HG02970 (cell line): ENCODE measurements at regions not wholly inside any gene's neighbourhood (a gene's known extent, or its start where the extent isn't known, plus 50 kb on each side); places are given as distances from the start of the nearest gene placed in this dataset.
"Not testable (repeated sequence)": the region's sequence is repeated elsewhere in the genome, so short reads cannot be mapped to it uniquely, and the experiment has no call there.

Experiments
- ATAC-seq: cut with Tn5 transposase; IDR thresholded peaks from one replicate; pipeline ENCODE4 v1.9.1; 2021; ENCODE audit warnings: mild to moderate bottlenecking, moderate library complexity, moderate number of reproducible peaks; ENCODE audit not compliant: unreplicated experiment, low FRiP score

- ATAC-seq, result not testable (repeated sequence)
Measured at GRCh38 chr3:104043001-104043543, 1323.6 kb upstream of the ALCAM start.

DNA sequence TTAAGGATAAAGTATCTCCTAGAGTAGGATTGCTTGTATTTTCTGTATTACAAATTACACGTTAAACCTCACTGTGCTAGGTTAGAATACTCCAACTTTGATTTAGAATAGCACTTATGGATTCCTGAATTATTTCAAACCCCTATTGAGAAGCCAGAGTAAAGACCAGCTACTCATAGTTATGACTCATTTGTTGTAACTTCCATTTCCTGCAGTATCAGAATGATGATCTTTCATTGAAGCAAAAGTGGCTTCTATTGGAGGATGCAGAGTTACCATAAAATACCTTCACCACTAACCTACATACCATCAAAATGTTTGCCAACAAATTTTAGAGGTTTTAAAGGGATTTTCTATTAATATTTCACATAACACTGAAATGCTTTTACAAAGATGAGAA lies 1322.7 kb upstream of the ALCAM start:
- ATAC-seq, result no peak

GRCh38 chr3:104066658-104067057 lies 1300.1 kb upstream of the ALCAM start:
- no peak for ATAC-seq

DNA sequence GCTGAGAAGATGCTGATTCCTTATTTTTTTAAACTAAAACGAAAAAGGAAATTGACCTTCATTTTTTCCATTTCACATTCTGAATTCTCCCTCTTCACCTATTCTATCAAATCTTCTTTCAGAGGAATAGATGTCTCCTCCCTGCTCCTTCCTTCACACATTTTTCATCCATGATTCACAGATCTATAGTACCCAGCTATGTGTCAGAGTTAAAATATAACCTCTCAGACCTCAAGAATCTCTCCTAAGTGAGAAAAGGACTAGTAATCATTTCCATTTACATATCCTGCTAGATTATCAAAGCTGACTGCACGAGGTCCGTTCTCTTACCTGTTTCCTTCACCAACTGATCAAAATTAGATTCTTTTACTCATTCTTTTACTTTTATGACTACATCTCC lies 1297.6 kb upstream of the ALCAM start:
- ATAC-seq, result no peak

- no peak for ATAC-seq
Measured at GRCh38 chr3:104070906-104071305, 1295.8 kb upstream of the ALCAM start.

- no peak for ATAC-seq
Measured at GRCh38 chr3:104080088-104080626, 1286.6 kb upstream of the ALCAM start.

- ATAC-seq, result no peak
Measured at GRCh38 chr3:104088738-104089137, 1278.0 kb upstream of the ALCAM start.

DNA sequence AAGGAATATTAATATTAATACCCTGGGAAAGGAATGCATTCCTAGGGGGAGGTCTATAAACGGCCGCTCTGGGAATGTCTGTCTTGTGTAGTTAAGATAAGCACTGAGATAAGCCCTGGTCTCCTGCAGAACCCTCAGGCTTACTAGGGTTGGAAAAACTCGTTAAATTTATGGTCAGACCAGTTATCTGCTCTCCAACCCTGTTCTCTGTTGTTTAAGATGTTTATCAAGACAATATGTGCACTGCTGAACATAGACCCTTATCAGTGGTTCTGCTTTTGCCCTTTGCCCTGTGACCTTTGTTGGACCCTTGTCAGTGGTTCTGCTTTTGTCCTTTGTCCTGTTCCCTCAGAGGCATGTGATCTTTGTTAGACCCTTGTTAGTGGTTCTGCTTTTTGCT lies 1276.7 kb upstream of the ALCAM start:
- ATAC-seq, result not testable (repeated sequence)

- no peak for ATAC-seq
Measured at GRCh38 chr3:104101736-104102135, 1265.0 kb upstream of the ALCAM start.

DNA sequence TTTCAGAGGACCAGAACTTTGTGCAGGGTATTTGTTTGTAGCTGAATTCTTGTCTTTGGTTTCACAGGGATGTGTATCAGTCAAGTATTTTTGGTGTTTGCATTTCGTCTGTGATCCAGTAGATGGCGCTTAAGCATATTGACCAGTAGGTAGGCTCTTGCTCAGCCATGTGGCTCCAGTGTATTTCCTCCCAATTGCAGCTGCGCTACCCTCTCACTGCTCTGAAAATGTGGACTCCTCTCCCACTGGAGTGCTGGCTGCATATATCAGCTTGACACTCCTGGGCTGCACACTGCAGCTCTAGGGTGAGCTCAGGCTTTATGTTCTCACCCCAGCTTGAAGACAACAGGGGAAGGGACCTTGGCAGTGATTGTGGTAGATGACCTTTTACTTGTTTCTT lies 1264.3 kb upstream of the ALCAM start:
- peak; percentile 93 for ATAC-seq

- no peak for ATAC-seq
Measured at GRCh38 chr3:104106276-104106675, 1260.4 kb upstream of the ALCAM start.

GRCh38 chr3:104108522-104108921 lies 1258.2 kb upstream of the ALCAM start:
- ATAC-seq, result no peak

GRCh38 chr3:104126463-104126862 lies 1240.2 kb upstream of the ALCAM start:
- no peak for ATAC-seq

DNA sequence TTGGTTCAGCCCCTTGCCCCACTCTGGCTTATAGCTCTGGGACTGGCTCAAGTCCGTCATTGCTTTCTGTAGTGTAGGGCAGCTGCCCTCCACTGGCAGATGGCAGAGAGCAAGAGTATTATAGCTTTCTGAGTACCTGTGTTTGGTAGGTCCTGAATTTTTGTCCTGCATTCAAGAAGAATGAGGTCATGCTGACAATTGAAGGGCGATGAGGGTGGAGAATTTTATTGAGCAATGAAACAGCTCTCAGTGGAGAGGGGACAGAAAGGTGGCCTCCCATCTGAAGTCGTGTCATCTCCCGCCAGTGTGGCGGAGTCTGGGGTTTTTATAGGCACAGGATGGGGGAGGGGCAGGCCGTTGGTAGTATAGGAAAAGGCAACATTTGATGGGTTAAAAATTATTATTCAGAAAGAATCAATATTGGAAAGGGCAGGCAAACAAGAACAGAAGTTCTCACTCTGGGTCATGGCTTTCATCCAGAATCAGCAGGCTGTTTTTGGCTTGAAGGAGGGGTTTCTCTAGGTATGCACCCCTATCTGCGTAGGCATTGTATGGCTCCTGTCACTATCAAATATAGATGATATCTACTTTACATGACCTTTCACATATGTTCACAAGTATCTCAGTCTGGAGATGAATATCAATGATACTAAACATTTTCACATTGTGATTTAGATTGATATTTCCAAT lies 1239.7 kb upstream of the ALCAM start:
- no peak for ATAC-seq

GRCh38 chr3:104127830-104128229 lies 1238.9 kb upstream of the ALCAM start:
- ATAC-seq, result no peak

GRCh38 chr3:104132566-104133403 lies 1233.9 kb upstream of the ALCAM start:
- no peak for ATAC-seq

- ATAC-seq, result no peak
Measured at GRCh38 chr3:104133630-104134029, 1233.1 kb upstream of the ALCAM start.

GRCh38 chr3:104137116-104137515 lies 1229.6 kb upstream of the ALCAM start:
- ATAC-seq, result no peak

- no peak for ATAC-seq
Measured at GRCh38 chr3:104145164-104145563, 1221.5 kb upstream of the ALCAM start.

DNA sequence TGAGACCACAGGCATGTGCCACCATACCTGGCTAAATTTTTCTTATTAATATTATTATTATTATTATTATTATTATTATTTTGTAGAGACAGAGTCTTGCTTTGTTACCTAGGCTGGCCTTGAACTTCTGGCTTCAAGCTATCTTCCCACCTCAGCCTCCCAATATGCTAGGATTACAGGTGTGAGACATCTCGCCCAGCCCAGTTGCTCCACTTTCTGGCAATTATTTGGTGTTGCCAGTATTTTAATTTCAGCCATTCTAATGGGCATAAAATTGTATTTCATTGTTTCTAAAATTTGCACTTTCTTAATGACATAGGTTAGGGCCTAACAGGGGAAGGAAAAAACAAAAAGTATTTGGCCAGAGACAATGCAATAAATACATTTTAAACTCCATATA lies 1217.6 kb upstream of the ALCAM start:
- no peak for ATAC-seq

DNA sequence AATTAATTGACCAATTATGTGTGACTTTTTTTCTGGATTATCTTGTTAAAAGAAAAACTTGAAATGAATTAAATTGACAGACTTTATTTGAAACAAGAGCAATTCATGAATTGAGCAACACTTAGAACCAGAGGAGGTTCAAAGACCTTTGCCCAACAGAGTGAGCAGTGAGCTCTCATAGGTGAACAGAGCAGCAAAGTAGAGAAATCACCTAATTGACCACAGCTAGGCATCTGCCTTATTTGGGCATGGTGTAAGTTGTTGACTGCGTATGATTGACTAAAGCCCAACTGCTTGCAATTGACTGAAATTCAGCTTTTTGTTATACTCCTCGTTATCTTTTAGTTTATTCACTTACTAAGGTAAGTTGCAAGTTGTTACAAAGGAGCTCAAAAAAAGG lies 1216.0 kb upstream of the ALCAM start:
- no peak for ATAC-seq
